CD1c-positive myeloid dendritic cell (primary cell): ENCODE measurements at regions not wholly inside any gene's neighbourhood (a gene's known extent, or its start where the extent isn't known, plus 50 kb on each side); places are given as distances from the start of the nearest gene placed in this dataset.
"Not testable (repeated sequence)": the region's sequence is repeated elsewhere in the genome, so short reads cannot be mapped to it uniquely, and the experiment has no call there.

Experiments
- DNase-seq: peaks from one replicate; pipeline ENCODE4 v3.0.0-alpha.2; 2016; ENCODE audit errors: extremely low spot score

DNA sequence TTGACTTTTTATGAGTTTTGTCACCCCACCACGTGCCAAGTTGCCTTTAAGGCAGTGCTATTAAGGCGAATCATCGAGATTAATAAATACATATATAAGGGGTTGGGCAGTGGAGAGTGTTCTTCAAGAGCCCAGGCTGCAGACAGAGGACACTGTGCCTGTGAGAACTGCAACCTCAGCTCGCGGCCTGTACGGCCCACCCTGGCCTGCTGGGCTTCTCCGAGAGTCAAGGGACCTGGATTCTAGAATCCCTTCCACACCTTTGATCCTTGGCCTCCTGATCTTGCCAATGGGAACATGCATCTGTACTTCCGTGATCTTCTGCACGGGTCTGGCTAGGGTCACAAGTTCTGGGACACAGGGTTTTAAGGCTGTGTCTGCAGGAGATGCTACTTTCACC, 54.5 kb downstream of the IRX5 start:
- DNase-seq = no peak

- no peak for DNase-seq
These were observed 55.0 kb downstream of the IRX5 start for GRCh38 chr16:54985668-54986067.

GRCh38 chr16:54986409-54986808, 55.7 kb downstream of the IRX5 start:
- DNase-seq = no peak

GRCh38 chr16:54987081-54987480, 56.4 kb downstream of the IRX5 start:
- no peak for DNase-seq

GRCh38 chr16:54991525-54991924, 60.9 kb downstream of the IRX5 start:
- DNase-seq = no peak

DNA sequence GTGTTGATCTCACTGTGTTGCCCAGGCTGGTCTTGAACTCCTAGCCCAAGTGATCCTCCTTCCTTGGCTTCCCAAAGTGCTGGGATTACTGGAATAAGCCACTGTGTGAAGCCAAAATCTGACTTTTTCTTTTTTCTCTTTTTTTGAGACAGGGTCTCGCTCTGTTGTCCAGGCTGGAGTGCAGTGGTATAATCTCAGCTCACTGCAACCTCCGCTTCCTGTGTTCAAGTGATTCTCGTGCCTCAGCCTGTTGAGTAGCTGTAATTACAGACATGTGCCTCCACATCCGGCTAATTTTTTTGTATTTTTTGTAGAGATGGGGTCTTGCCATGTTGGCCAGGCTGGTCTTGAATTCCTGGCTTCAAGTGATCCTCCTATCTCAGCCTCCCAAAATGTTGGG, 61.3 kb downstream of the IRX5 start:
- not testable (repeated sequence) for DNase-seq

DNA sequence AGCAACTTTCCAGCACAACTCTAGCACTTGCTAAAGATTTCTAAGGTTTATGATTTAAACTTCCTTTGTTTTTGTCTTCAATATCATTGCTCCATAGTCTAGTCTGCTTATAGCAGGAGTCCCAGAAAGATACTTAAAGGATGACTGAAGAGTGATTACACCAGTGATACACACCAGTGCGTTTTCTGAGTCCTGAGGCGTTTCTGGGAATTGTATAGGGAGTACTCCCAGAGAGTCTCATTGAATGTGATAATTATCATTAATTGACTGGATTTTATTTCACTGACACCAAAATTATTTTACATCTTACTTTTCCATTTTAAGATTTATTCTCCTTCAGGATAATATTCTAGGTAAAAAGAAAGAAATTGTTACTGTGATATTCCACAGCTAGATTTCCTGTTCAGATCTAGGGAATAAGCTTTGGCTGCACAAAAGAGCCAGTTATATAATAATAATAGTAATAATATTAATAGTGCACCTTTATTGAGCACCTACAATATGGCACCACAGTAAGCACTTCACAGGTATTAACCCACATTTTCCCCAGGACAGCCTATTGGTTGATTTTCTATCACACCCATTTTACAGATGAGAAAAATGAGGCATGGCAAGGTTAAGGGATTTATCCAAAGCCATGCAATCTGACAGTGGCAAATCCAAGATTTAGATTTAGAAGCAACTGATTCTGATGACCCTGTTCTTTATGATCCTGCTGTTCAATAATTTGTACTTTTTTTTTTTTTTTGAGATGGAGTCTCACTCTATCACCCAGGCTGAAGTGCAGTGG, 62.6 kb downstream of the IRX5 start:
- no peak for DNase-seq

DNA sequence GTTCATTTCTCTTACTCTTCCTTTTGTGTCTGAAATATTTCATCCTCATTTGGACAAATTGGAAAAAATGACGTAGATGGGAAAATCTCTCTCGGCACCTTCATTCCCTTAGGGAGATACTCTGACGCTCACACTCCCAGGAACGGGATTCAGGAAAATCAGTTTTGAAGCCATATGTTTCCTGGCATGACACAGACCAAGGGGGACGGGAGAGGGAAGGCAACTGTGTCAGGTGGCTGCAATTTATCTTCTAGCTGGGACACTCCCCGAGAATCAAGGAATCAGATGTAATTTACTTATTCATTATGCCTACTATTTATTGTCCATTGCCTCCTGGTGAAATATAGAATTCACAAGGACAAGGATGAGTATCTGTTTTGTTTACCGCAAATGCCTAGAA, 65.5 kb downstream of the IRX5 start:
- DNase-seq = no peak

- DNase-seq = no peak
These were observed 68.2 kb downstream of the IRX5 start for GRCh38 chr16:54998834-54999233.

DNA sequence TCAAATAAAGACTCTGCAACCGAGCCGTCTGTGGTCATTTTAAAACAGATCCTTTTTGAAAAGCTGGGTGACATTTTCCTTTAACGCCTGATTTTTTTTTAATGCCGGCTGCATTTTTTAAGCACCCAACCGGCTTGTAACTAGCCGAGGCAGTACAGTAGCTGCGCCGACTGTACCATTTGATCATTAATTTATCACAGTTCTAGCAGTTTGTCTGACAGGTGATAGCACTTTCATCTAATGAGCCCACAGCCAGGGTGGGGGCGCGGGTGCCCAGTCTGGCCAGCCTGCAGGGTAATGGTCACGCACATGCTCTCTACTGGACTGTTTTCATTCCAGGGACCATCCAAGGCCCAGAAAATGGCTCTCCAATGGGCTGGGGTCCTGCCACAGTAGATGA, 68.8 kb downstream of the IRX5 start:
- DNase-seq = no peak

DNA sequence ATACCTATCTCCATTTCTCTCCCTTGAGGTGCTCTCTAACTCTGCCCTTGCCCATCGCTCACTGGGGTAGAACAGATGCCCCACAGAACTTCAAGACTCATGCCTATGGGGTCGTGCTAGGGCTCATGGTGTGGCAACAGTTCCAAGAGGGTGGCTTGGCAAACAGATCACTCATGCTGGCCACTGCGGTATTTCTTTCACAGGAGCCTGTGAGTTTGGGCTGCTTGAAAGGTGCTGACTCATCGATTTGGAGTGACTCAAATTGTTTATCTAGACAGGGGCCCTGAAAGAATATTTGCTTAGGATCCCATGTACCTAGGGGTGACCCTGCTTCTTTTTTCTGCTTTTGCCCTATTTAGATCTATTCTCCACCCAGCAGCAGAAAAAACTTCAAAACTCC, 69.9 kb downstream of the IRX5 start:
- no peak for DNase-seq

- no peak for DNase-seq
These were observed 71.3 kb downstream of the IRX5 start for GRCh38 chr16:55001931-55002330.

DNA sequence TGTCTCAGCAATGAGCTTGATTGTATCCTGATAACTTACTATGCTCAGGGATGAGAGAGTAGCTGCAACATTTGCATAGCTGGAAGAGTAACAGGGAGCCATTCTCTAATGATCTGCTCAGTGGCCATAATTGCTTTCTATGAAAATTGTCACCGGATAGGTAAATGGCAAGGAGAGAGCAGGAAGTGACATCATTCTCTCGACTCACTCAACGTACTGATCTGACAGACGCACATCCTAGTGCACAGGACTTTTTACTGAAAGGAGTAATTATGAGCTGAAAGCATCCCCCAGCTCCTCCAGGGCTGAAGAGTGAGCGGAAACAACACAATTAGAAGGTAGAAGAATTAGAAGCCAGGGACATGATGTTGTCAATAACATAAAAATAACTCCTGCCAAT, 71.8 kb downstream of the IRX5 start:
- DNase-seq = no peak

DNA sequence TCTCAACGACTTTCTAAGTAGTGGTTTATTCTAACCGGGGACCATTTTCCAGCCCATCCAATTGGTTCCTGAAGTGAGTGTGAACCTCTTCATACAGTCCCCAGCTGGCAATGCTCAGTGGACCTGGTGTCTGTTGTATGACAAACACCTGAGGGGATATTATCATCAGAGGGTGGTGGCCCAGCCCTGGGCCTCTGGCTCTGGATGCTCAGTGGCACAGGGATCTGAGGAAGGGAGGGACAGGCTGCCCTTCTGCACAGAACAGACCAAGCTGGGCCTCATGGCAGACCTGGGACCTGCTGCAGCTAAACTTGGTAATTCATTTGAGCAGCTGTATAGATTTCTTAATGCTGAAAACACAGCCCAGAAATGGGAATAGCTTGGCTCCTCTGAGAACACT, 72.6 kb downstream of the IRX5 start:
- no peak for DNase-seq

- DNase-seq = no peak
These were observed 73.3 kb downstream of the IRX5 start for GRCh38 chr16:55003916-55004315.

DNA sequence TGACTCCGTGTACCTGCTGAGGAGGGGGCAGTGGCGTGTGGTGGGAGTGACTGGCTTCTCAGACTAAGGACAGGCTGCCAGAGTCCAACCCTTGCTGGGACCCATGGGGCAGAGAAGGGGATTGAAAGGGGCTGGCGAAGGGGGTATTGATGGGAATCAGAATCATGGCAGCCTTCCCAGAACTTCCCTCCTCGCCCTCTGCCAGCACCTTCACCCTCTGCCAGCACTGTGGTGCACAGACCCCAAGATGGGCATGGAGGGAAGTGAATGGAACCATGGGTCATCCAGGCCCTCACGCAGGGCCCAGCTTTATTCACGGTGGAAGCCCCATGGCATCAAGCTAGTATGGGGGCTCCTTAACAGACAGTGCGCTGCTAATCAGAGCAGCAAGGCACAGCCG, 76.8 kb downstream of the IRX5 start:
- no peak for DNase-seq

GRCh38 chr16:55008836-55009510, 78.3 kb downstream of the IRX5 start:
- DNase-seq = no peak

DNA sequence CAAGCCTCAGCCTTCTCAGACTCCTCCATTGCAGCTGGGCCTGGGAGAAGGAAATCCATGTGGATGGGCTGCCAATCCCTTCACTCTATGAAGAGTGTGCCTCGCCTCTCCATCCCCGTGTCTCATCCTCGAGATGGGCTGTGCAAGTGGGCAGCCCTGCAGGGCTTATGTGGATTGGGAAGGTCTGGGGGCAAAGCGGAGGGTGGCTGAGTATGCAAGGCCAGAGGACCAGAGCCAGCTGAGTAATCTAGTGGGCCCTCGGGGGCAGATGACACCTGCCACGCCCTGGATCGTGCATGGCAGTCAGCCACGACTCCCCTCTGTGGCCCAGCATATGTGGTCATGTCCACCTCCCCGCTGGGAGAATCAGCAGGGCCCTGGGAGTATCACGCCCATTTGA, 78.9 kb downstream of the IRX5 start:
- no peak for DNase-seq

DNA sequence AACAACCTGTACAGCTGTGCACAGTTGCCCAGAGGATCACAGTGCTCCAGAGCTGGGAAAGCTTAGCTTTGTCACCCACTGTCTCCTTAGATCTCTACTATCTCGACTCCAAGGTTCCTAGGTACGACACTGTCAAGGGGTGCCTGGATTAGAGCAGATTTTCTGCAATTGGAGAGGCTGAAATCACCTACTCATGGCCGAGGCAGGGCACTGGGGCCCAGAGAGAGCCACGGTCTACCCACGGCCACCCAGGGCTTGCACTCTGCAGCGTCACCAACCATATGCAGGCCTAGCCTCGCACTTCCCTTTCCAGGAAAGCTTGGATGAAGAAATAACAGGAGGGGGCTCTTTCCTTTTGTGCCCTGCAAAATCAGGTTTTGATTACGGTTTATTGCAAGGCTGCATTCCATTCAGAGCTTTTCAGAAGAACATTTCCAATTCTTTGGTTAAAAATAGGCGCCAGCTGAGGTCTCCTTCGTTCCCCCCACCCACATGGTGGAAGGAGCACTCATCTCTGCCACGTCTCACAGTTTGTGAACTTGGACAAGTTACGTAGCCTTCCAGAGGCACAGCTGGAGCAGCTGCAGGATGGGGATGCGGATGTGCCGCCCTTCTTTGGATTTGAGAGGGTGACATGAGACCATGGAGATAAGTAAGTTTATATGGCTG, 80.0 kb downstream of the IRX5 start:
- no peak for DNase-seq

GRCh38 chr16:55012362-55012761, 81.7 kb downstream of the IRX5 start:
- no peak for DNase-seq

GRCh38 chr16:55012793-55013192, 82.1 kb downstream of the IRX5 start:
- DNase-seq = no peak

DNA sequence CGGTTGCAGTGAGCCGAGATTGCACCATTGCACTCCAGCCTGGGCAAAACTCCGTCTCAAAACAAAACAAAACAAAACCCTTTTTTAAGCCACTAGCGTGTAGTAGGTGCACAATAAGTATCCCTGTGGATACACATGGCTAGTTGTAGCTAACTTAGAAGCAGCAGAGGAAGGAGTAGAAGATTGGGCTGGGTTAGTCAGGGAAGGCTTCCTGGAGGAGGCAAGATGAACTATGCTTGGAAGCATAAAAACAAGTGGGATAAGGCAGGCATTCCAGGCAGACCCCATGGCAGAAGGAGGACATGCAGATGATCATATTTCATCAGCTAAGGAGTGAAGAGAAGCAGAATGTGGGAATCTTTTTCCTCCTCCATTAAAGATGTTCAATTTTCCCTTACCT, 83.4 kb downstream of the IRX5 start:
- no peak for DNase-seq
